GM21447 (cell line): ENCODE measurements at regions not wholly inside any gene's neighbourhood (a gene's known extent, or its start where the extent isn't known, plus 50 kb on each side); places are given as distances from the start of the nearest gene placed in this dataset.

Experiments used
- ATAC-seq: cut with Tn5 transposase; IDR thresholded peaks from one replicate; pipeline ENCODE4 v1.9.1; 2021; ENCODE audit not compliant: unreplicated experiment

DNA sequence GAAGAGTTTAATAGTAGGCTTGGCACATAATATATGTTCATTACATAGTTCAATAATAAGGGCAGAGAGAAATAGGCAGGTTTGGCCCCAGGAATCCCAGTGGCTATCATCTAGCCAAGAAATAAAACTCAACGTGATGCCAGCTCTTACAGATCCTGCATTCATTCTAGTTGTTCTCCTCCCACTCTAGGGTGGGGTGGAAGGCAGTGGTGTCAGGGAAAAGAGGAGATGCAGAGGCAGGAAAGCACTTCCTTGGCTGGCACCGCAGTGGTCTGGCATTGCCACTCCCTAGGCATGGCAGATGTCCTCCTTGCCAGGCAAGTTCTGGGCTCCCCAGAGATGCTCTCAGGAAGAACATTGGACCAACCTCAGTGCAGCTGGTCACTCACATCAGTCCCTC, 383.6 kb downstream of the GRIN2B start:
- ATAC-seq: no peak

DNA sequence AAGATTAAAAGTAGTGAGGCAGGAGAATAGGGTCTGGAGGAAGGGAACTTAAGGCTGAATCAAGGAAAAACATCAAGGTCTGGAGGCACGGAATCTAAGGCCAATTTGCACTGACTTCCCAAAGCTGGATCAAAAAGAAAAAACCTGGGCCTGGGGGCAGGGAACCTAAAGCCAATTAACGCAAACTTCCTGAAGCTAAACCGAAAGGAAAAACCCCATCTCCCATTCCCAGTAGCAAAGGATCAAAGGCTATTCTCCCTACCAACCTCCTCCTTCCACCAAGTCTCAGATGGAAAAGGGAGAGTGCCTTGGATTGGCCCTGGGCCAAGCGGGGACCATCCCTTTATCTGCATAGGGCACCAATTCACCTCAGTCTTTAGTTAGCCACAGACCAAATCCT, 384.2 kb downstream of the GRIN2B start:
- no peak for ATAC-seq

DNA sequence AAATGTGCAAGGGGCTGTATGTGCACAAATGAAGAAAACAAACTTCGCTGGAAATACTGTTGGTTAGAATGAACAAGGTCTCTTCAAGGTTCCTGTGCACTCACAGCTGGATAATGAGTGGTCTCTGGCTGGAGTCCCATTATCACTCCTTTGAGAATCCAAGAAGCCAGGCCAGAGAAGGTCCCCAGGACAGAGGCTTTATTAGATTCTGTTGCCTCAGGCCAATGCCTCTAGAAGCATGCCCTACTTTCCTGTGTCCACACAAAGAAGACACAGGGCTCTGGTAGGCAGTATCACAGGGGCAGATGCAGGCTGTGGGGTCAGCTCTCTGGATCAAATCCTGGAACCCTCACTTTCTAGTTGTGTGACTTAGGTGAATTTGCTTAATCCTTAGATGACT, 384.7 kb downstream of the GRIN2B start:
- ATAC-seq: no peak

DNA sequence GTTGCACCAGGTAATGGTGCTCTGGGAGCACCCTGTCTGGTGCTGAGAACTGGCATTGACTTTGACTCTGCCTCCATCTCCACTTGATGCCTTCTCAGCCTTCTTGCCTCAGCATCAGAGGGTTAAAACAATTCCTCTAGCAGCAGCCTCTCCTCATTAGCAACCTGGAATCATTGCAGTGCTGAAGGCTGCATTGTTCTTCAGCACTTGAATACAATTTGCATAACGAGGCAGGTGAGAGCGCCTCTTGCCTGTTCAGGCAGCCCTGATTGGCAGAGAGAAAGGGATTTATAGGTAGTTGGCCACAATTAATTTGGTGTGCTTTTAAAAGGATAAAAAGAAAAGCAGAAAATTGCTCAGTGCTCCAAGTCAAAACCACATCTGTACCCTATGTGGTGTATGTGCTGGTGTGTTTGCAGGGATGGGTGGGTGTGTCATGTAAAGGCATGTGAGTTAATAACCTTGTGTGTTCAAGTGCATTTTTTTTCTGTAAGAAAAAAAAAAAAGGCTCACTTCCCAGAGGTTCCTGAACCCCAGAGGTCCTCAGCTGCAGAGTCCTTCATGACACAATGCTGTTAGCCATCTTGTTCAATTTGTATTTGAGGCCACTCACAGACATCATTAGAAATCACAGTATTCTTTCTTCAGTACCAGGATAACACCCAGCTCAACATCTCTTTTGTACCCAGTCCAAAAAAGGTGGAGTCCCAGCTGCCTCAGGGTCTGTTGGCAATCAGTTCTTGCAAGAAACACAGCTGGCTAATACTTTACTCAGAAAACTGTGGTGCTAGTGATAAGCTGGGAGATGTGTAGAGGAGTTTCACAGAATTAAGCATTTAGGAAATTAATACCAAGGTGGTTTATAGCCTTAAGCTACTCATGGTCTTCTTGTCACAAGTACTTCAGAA, 385.6 kb downstream of the GRIN2B start:
- no peak for ATAC-seq

DNA sequence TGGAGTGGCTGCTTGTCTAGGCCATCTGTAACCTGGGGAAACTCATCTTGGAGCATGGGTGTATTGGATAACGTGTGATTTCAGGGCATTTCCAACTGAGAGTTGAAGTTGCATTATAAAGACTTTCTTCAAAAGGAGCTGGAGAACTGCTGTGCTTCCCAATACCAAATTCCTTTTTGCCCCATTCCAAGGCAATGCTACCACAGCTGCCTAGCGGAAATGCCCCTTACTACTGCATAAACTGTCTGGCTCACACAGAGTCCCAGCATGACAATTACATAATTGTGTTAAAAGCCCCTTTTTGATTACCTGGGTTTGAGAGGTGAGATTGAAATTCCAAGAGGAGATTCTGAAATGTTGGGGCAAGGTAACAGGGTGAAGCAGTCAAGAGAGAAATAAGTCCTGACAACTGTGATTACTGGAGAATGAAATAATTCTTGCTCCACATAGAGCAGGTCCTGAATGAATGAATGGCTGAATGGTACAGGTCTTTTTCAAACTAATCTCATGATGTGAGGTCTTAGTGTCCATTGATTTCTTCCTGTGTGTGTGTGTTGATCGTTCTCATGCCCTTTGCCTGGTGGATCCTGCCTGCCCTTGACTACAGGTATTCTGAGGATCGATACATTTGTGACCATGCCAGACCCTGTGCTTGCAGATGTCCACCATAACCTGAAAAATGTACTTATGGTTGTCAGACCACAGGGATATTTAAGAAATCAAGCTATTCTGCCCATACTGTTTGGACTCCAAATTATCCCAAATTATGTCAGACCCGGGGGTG, 386.5 kb downstream of the GRIN2B start:
- no peak for ATAC-seq

DNA sequence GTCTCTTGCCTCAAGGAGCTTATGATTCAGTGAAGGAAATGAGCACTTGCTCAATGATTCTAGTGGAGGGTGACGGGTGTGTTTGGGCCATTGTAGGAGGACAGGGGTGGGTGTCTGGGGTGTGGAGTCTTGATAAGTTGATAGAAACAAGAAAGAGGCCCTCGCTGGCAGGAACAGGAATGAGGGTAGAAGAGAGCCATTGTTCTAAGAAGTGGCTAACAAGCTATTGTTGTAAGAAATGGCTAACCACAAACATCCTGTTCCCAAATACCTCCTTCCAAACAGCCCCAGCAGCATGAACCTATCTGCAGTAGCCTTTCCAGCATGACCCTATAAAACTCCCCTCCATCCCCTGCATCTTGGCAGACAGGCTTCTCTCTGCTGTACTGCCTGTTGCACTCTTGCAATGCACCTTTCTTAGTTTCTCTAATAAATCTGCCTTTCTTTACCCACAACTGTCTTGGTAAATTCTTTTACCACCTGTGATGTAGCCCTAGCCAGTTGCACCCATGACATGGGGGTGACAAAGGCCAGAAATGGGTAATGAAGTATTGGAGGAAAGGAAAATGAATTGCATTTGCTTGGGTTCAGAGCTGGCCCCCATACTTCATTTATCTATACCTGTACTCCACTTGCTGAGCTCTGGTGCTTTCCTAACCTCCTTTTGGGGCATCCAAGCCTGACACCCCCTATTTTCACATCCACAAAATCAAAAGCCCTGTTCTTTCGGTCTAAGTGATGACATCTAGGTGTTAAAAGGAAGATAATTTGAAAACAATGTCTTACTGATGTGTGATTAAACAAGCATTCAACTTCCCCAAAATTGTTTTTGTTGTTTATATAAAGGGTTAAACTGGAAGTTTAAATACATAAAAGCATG, 389.1 kb downstream of the GRIN2B start:
- no peak for ATAC-seq

DNA sequence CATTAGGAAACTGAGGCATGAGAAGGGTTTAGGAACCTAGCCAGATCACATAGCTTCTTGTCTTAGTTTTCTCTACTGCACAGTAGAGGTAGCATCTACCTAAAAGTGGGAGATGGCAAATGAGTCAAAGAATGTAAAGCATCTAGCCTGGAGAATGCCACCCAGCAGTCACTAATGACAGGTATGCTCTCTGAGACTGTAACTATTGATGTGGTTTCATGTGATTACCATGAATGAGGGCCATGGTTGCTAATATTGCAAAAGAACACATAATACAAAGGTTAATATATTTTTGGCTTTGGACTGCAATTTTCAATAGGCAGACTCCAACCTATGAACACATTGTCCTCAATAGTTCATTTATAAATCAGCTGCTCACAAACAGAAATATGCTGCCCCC, 389.9 kb downstream of the GRIN2B start:
- no peak for ATAC-seq

DNA sequence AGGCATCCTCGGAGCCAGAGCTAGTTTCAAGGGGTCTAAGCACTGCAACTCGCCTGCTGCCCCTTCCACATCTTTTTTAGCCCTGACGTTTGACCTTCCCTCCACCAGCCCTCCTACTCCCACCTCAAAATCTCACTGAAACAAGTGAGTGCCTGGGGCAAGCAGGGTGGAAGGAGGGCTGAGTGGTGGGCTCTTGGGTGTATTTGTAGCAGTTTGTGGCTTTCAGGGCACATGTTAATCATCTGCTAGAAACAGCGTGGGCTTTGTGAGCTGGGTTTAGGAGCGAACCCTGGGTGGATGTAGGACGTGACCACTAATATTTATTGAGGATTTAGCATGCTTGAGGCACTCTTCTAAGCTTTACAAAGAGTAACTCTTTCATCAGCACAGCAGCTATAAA, 390.3 kb downstream of the GRIN2B start:
- ATAC-seq: no peak

DNA sequence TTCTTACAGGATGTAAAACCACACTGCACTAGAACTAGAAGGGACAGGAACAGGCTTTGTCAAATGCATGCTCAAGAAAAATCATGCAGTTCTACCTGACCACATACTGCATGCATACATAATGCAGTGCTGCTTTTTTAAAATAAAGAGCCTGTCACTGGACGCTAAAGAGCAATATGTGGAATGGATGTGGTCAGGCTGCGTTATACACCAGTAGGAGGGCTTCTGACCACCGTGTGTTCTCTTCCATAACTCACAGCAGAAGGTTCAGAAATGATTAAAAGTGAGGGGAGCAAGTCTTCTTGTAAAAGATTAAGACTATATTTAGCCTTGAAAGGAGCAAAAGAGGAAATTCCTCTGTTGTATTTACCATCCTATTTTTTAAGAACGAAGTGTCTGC, 392.0 kb downstream of the EMP1 start:
- ATAC-seq: no peak

DNA sequence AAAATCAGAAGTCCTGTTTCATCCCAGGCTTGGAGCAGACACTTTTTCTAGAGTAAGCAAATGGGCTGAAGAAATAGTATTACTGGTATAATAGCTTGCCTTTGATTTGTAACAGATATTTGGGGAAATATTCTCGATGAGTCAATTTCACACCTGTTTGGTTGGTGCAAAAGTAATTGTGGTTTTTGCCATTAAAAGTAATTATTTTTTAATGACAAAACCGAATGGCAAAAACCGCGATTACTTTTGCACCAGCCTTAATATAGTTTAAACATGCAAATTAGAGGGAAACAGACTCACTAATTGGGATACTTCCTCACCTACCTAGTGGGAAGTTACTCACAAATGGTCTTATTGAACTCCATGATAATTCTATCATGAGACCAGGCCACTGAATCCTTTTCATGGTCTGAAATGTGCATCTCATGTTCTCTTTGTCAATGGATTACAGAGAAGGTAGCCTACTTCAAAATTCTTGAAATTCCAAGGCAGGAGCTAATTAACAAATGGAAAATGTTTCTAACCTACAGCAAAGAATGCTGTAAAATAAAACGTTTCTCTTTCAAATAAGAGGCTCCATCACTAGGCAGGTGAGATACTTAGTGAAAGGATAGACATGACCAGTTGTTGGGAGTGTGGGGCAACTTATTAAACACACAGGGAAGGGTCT, 391.3 kb downstream of the EMP1 start:
- no peak for ATAC-seq

DNA sequence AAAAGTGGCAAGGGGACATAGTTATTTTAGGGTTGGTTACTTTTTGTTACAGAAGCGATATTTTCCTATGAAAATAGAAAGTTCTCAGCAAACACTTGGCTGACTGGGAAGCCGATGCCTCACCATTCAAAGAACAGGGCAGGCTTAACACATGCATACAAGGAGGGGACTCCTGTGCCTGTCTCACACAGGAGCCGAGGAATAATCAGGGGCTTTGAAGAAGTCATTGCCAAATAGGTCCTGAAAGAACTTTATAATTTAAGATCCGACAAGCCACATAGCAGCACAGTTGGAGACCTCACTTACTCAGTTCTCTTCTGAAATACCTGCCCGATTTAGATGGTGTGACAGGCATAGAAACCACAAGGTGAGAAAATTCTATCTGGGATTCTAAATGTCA, 389.8 kb downstream of the EMP1 start:
- no peak for ATAC-seq

DNA sequence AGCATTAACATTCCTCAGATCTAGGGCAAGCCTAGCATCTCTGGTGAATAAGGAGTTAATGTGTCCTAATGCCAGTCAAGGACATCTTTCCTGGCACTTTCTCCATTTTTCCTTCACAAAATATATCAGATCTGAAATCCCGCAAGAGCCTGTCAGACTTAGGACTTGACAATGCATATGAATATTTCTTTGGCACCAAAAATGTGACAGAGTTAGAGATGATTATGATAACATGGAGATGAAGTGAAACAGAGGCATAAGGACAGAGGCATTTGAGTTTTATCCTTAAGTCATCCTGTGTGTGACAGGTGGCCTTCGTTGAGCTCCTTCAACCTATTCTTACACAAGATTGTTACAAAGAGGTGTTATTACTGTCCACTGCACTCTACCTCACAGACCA, 388.0 kb downstream of the EMP1 start:
- ATAC-seq: no peak

DNA sequence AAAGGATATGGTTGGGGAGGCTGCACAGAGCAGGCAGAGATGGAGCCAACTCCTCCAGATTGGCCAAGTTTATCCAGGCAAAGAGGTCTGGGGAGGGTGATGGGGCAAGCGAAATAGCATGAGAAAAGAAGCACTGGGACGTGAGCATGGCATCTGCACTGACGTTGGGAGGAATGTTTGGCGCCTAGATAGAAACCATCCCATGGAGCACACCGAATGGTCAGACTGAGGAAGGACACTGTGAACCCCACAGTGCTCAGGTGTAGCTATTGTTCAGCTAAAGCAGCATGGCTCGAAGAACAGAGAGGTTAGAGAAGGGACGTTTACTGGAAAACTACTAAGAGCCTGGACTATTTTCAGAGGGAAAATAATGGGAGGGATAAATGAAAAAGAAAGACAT, 387.1 kb downstream of the EMP1 start:
- ATAC-seq: no peak

DNA sequence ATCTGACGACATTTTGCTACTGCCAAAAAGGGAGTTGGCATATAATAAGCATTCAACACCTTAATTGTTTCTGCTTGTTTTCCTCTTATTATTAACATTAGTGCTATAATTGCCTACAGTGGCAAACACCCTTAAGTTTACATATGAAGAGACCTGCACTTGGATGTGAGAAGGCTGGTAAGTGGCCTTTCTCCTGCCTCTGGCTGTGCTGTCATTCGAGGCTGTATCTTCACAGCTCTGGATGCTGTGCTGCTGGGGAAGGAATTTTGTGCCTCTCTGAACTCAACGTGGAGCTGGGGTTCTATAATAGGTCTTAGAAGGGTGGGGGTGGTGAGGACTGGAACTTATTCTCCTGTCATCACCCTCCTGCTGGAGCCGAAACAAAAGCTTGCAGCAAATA, 385.9 kb downstream of the EMP1 start:
- no peak for ATAC-seq

DNA sequence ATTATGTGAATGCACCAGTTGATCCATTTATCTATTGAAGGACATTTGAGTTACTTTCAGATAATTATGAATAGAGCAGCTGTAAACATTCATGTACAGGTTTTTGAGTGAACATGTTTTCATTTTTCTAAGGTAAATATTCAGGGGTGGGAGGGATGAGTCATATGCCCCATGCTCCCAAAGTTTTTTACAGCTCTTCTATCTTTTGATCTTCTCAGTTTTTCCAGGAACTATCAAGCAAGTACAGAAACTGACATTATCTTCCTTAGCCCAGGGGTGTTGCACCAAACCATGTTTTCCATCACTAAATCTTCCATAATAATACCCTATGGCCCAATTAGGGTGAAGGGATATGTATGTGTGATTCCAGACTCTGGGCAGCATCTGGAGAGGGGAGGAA, 384.5 kb downstream of the EMP1 start:
- no peak for ATAC-seq

DNA sequence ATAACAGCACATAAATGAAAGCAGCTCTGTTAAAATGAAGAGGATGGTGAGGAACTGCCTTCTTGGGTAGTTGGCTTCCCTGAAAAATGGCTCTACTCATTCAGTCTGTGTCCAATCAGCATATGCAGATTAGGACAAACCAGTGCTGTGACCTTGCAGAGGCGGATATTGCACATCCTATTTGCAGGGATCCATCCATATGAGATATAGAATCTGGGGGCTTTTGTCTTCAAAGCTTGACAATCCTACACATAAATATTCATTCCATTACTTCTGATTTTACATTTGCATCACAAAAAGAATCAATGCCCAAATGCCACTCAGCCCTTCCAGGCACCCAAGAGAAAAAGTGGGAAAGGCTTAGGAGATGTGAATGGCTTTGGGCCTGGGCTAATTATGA, 383.7 kb downstream of the EMP1 start:
- ATAC-seq: no peak

DNA sequence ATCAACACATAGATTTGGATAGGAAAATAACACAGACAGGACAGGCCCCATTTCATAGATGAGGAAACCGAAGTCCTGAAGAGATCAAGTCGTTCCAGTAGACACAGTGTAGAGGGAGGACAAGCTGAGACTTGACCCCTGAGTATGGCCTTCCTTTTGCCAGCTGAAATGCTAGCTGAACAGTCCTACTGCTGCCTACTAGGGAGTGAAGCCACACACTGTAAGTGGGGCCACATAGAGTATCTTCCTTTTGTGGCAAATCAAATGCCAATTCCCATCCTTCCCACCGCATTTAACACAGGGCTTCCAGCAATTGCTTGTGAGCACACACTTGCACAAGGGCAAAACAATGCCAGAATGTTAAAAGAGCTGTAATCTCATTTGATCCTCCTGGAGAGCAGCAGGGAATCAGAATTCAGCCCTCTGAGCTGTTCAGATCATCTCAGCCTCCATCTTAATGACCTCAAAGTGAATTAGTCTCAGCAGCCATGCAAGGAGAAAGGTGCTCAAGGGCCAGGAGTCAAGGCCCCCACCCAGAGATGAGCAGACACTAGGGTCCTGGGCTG, 380.5 kb downstream of the EMP1 start:
- no peak for ATAC-seq

DNA sequence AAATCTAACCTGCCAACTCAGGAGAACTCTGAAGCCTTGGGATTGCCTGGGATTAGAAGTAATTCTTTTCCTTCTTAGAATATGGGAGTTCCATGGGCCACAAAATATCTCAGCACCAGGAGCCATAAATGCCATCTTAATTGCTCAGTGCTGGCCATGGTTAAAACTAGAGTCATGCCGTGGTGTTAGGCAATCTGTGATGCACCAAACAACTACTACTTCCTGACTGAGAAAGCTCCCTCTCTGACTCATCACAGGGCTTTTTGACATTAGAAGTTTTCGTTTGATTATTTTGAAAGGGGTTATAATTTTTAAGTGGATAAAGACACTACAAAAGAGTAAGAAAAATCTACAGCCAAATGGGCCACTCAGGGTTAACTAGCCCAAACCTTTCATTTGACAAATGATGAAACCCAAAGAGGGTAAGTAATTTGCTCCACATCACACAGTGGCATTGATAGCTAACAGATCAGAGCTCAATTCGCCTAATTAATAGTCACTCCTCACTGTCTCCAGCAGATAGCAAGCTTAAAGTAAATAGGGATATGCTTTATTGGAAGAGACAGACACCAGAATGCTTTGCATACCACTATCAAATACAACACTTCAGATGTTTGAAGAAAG, 377.3 kb downstream of the EMP1 start:
- no peak for ATAC-seq

DNA sequence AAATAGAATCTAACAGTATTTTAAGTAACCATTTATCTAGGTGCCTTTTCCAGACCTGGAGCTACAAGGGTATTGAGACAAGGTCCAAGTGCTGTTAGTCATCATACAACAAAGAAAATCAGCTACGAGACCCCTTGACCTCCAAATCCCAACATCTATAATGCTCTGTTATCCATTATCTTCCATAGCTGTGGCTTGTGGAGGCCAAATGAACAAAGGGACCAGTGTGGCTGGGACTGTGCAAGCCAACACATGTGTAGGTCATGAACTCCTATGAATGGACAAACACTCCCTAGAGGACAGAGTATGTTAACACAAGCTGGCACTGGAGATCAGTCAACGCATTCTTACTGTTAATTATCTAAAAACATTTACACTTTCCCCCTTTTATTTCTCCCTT, 374.5 kb downstream of the EMP1 start:
- ATAC-seq: no peak
